PFSK-1 (cell line): ENCODE measurements at regions not wholly inside any gene's neighbourhood (a gene's known extent, or its start where the extent isn't known, plus 50 kb on each side); places are given as distances from the start of the nearest gene placed in this dataset.

ENCODE experiments used
- REST ChIP-seq, 2 experiments: IDR thresholded peaks; 2 replicates each; pipeline versions ENCODE4 v1.6.1 to v1.8.0; 2011 to 2012; ENCODE audit warnings: low read depth in 2 of 2, low read length in 2 of 2, control low read depth in 1 of 2, inconsistent platforms in 1 of 2, mild to moderate bottlenecking in 1 of 2, moderate library complexity in 1 of 2; ENCODE audit not compliant: insufficient read depth in 1 of 2
- SIN3A ChIP-seq: IDR thresholded peaks from 2 replicates; pipeline ENCODE4 v1.6.1; 2012; ENCODE audit warnings: mild to moderate bottlenecking, low read length, moderate library complexity, borderline replicate concordance; ENCODE audit not compliant: insufficient read depth

GRCh38 chr1:80706526-80706925 is 1094.2 kb upstream of the ADGRL2 start:
- TF ChIP-seq SIN3A = no peak
- TF ChIP-seq REST (IDR thresholded peaks at IDR 0.05; ENCODE audit: insufficient read depth in 1 of 2, low read depth in 2 of 2, low read length in 2 of 2) = no peak
